ENCODE measurements at regions not wholly inside any gene's neighbourhood (a gene's known extent, or its start where the extent isn't known, plus 50 kb on each side); places are given as distances from the start of the nearest gene placed in this dataset.
"Not testable (repeated sequence)": the region's sequence is repeated elsewhere in the genome, so short reads cannot be mapped to it uniquely, and the experiment has no call there.

DNA sequence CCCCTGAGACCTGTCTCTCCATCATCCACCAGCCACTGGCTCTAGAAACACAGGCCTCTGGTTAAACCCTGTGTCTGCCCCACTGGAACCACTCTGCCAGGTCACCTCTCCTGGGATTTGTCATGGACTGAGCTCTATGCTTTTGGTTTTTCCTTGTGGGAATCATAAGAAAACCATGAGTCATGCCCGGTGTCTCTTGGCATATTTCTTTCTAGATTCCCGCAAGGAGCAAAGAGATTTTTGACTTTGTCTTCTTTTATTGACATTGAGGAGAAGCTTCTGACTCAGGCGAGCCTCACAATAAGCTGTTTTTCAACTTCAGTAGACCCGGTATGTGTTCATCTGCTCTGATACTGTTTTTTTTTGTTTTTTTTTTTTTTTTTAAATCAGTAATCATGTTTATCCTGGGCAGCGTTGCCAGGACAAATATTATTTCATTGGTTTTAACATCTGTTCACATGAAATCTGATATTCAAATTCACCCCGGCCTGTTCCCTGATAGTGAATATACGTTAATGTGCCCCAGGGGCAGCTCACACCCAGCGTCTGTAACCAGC is 207.1 kb downstream of the ACKR3 start:
- intact Hi-C loops (cut with DNase I, micrococcal nuclease) = no loop called here
- DNase-seq = no peak
- no peak for ATAC-seq

DNA sequence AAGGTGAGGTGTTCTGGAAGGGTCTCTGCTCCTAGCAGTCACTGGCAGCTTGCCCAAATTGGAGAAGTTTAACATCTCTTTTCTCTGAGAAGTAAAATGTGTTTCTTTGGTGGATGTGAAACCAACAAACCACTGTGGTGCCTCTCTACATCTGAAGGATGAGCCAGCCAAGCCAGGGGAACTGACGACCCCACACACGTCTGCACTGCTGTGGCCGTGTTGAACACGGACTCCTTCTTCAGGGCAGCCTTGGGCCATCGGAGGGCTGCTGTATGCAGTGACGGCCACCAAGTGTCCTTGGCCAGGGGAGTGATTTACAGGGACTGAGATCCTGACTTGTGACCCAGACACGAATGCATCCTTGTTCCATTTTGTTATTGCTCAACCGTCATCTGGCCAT is 207.8 kb downstream of the ACKR3 start:
- DNase-seq (no peak), ATAC-seq (no peak)
- intact Hi-C loops (cut with DNase I, micrococcal nuclease) = no loop called here

DNA sequence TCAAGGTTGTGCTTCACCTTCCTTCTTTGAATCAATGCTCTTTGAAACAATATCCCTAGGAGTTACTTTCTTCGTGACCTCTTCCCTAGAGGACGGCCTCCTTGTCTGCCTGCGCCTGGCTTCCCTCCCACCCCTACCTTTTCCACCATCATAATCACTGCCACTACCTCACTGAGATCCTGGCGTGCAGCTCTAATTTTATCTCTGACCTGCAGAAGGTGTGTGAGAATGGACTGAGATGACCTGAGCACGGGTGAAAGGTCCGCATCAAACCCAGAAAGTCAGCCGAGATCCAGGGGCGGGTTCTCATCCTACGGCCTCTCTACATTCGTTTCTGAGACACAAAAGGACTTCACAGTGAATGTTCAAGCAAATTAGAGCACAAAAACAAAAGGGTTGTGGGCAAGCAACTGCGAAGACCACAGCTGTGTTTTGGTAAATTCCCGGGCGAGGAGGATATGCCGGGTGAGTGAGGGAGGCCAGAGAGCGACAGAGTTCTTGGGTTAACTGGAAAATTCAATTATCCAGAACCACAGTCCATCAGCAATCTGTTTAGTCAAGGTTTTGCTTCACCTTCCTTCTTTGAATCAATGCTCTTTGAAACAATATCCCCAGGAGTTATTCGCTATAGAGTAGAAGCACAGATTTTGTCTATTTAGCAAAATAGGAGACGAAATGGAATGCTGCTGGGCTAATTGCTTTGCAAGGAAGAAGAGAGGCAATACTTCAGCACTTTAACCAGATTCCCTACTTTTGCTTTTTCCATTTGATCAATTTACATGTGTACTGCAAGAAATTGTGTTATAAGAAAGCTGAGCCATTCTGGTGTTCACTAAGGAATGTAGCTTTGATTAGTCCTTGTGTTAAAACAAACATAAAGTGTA is 212.6 kb downstream of the ACKR3 start:
- no peak for DNase-seq
- no peak for ATAC-seq
- intact Hi-C loops (cut with DNase I, micrococcal nuclease) = no loop called here

DNA sequence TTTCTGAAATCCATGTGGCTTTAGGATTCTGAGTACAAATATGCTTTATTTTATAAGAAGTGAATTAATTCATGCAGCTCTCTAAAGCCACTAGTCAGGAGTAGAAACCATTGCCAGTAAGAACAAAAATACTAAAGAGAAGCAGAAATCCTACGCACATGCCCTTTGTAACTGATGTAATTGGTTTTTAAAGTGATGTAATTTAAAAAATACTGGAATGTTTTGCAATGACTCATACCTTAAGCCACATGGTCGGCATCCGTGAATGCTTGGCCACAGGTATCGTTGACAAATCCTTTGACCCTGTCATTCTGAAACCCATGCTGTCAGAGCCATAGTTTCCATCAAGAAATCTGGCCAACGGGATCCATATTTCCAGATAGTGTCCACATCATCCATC is 213.3 kb downstream of the ACKR3 start:
- ATAC-seq = no peak
- intact Hi-C loops (cut with DNase I, micrococcal nuclease) = no loop called here
- no peak for DNase-seq

DNA sequence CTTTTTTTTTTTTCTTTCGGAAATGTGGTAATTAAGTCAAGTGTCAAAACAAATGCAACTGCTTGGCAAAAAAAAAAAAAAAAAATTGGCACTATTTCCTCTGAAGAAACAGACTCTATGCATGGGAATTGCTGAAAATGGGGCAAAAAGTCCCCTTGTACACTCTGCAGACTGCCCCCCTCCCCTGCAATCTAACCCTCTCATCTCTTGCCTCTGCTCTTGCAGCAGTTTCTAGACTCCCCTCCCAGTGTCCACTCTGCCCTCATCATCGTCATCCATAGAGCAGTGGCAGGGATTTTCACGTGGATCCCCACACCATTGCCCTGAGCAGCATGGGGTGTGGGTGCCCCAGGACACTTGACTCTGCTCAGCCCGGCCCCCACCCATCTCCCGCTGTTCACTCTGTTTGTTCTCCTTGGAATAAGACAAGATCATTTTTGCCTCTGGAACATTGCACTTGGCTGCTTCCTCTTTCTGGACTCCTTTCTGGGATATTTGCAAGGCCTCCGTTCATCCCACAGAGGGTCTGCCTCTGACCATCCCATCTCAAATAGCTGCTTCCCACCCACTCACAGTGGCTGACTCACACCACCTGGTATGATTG is 213.9 kb downstream of the ACKR3 start:
- no peak for ATAC-seq
- DNase-seq = no peak
- intact Hi-C loops (cut with DNase I, micrococcal nuclease) = no loop called here

DNA sequence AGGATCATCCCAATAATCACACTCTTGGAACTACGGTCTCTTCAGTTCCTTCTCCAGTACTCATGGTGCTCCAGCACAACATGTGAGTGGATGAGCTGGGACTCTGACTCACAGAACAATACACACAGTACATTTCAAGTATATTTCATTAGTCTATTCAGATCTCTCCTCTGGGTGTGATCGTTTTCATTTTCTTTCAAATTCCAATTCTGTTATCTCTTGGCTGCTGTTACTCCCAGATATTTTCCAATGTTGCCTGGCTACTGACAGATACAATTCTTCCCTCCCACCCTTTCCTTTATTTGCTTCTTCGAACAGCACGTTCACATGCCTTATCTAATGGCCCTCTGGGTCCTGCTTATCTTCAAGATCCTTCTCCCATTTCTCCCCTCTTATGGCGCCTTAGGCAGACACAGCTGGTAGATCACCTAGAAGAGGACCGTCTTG is 216.0 kb downstream of the ACKR3 start:
- intact Hi-C loops (cut with DNase I, micrococcal nuclease) = no loop called here
- DNase-seq (no peak), ATAC-seq (no peak)

DNA sequence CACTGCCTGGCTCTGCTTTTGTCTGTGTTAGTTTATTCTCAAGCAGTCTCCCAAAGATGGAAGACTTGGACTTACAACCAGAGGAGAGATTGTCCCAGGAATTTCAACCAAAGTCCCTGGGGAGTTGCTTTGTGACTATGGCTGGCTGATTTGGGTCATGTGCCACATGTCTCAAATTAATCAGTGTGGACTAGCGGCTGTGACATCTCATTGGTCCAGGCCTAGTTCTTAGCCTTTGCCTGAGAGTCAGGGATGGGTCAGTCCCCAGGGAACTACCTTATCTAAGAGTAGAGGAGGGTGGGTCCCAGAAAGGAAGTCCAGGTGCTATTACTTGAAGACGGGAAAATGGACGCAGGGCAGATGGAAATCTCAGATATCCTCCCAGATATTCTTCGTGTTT is 217.1 kb downstream of the ACKR3 start:
- intact Hi-C loops (cut with DNase I, micrococcal nuclease) = no loop called here
- no peak for DNase-seq
- no peak for ATAC-seq

DNA sequence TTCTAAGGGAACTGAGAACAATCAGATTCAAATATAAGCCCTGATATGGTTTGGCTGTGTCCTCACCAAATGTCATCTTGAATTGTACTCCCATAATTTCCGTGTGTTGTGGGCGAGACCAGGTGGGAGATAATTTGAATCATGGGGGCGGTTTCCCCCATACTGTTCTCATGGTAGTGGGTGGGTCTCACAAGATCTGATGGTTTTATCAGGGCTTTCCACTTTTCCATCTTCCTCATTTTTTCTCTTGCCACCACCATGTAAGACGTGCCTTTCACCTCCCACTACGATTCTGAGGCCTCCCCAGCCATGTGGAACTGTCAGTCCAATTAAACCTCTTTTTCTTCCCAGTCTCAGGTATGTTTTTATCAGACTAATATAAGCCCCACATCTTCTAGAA is 217.8 kb downstream of the ACKR3 start:
- intact Hi-C loops (cut with DNase I, micrococcal nuclease); ATAC-seq; DNase-seq: not testable (repeated sequence)

DNA sequence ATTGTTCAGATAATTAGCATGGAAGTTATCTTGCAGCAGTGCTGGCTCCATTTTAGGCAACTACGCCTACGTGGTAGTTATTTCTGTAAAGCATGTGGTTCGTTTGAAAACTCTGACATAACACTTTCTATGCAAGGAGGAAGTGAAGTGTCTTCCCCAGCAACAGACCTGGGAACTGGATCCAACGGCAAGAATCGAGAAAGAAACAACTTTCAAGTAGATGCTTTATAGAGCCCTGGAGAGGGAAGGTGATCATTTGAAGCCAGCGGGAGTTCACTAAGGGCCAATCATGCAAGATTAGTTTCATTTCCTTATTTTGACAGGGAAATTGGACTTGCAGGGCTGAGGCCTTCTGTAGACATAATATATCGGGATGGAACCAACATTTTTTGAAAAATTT is 218.3 kb downstream of the ACKR3 start:
- intact Hi-C loops (cut with DNase I, micrococcal nuclease) = no loop called here
- DNase-seq (no peak), ATAC-seq (no peak)

DNA sequence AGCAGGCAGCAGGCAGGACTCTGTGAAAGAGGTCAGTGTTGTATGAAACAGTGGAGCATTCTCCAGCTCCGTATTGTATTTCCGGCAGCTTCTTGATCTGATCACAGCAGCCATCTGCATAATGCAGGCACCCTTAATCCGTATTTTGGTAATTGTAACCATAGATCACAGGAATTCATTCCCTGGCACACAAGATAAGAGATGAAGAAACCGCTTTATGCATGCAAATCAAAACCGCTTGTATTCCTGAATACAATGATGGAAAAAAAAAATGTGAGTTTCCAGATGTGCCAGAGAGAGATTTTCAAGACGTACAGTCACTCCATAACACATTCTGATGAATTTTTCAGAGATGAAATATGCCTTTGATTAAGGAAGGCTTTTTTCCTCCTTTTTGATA is 221.3 kb downstream of the ACKR3 start:
- ATAC-seq = no peak
- intact Hi-C loops (cut with DNase I, micrococcal nuclease) = no loop called here

DNA sequence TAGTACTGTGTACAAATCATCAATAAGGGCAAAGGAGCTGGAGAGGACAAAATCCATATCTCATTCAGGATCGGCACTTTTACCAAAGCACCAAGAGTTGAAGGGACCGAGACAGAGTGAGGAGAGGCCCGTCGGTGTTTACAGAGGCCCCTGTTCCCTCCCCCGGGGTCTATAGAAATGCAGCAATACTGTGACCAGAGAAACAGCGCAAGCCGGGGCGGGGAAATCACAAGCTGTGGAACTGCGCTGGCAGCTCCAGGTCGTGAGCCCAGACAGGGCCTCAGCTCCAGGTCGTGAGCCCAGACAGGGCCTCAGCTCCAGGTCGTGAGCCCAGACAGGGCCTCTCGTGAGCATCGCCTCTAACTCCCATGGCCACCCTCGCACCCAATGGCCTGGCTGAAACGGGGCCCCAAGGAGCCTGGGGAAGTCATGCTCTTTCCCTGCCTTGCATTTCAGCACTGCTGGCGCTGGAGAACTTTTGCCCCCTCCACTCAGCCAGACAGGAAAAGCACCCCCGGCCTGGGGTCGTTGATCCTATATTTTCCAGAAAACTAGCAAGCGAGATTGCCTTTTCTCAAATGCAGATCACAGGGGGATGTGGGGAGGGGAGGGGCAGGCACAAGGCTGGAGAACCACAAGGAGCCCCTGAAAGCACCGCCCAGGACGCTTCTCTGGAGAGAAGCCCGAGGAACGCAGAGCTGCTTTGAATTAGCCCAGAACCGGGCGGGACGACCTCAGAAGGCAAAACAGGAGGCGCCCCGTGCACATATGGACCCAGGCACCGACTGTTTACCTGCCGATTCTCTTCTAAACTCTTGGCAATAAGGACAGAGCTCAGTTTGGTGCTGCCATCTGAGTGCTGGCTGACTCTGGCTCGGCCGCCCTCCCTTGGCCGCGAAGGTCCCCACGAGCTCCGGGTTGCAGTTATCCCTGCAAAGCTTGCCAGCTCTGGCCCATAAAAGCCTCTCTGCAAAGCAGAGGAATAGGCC is 223.7 kb downstream of the ACKR3 start:
- intact Hi-C loops (cut with DNase I, micrococcal nuclease) = no loop called here
- DNase-seq (no peak), ATAC-seq (no peak)

More for the DNA sequence above, 221.3 kb downstream of the ACKR3 start:
- no peak for DNase-seq

DNA sequence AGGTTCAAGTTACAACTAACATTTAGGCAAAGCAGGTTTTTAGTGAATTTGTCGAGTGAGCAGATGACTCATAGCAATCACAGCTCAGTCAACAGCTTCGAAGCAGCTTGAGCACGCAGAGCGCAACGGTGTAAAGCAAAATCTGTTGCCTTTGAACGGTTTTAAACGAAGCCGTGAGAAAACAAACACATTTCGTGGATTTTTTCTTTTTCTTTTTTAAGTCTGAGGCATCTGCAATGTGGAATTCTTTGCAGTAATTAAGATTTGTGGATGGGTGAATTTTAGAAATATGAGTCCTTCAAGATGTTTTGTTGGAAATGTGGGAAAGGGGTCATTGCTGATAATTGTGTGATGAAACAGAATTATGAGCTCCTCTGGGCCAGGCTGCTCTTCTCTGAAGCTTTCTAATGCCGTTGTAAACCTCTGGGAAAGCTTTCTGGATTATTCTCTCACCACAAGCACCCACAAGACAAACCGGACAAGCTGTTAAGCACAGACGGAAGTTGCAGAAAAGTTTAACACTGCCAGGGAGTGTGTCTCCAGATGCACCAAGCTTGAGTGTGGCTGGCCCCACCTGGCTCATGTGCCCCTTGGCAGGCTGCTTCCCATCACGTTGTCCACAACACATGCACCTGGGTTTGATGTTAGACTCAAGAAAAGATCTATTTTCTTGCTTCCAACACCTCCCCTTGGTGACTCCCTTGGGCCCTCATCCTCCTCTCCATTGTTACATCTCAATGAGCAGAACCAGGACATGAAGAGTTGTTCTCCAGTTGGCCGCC is 224.7 kb downstream of the ACKR3 start:
- intact Hi-C loops (cut with DNase I, micrococcal nuclease) = no loop called here
- ATAC-seq = no peak
- no peak for DNase-seq

DNA sequence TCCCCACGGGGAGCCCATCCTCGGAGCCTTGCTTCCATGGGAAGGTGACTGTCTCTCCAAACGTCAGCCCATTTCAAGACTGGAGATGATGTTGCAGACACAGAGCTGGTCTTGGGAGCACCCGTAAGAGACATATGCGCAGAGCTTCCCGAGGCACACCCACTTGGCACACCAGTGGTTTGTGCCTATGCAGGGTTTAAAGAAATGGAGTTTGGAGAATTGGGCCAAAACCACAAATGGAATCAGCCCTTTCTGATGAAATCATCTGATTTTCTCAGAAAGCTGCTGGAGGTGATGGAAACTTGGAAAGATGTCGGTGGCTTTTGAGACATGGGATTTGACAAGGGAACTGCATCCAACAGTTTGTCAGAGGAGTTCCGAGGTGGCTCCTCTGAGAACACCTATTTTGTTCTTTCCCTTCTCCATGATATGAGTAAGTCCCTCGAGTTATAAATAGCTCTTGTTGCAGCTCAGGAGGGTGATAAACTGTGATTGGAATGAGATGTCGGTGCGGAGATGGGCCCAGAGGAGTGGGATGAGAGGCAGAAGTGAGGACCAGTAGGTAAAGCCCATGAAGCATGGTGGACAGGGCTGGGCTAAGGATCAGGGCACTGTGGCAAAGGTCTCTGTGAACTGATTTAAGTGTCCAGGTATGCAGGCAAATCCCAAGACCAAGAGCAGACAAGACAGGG is 225.7 kb downstream of the ACKR3 start:
- intact Hi-C loops (cut with DNase I, micrococcal nuclease) = no loop called here
- ATAC-seq (no peak), DNase-seq (no peak)

DNA sequence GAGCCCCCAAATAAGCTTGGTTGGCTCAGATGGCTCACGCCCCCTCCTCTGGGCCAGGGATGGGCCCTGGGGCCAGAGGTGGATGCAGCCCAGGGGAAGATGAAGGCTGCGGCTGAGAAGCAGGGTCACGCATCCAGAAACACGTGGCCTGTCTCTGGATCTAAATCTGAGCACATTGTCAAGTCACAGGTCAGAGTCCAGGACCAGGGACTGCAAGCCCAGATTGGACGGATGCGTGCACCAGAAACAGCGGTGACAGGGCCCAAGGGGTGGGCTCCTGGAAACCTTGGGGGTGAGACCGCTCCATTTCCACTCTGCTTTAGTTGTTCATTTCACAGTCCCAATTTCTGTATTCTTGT is 226.2 kb downstream of the ACKR3 start:
- no peak for ATAC-seq
- no peak for DNase-seq
- intact Hi-C loops (cut with DNase I, micrococcal nuclease) = no loop called here

DNA sequence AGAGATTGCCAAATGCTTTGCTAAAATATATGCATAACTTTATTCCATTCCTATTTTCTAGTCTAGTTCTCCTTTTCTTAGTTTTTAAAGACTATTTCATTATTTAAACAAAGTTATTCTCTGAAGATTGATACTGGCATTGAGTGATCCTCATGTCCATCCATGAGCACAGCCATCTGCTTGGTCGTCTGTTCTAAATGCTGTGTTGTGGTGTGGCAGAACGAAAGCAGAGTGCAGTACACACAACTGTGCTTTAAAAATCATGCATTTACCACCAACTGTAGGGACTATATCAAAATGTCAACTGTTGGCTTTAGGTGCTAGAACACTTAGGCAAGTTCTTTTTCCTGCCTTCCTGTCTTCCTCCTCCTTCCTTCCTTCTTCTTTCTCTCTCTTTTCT is 226.6 kb downstream of the ACKR3 start:
- no peak for DNase-seq
- intact Hi-C loops (cut with DNase I, micrococcal nuclease) = no loop called here
- ATAC-seq = no peak

DNA sequence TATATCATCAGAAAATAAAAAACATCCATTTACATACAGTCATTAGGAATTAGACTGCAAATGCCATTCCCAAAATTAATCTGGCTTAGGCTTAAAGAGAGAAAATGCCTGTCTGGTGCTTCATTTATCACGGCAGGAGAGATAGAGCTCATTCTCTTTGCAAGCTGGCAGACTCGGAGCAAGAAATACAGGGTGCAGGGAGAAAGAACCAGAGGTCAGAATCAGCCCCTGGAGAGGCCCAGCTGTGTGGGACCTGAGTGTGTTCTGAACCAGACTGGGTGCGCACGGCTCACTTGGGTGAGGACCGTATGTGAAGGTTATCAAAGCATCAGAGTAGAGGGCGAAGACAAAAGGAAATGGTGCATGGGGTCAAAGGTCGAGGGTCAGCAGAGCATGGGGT is 227.8 kb downstream of the ACKR3 start:
- DNase-seq = no peak
- intact Hi-C loops (cut with DNase I, micrococcal nuclease) = no loop called here
- no peak for ATAC-seq

DNA sequence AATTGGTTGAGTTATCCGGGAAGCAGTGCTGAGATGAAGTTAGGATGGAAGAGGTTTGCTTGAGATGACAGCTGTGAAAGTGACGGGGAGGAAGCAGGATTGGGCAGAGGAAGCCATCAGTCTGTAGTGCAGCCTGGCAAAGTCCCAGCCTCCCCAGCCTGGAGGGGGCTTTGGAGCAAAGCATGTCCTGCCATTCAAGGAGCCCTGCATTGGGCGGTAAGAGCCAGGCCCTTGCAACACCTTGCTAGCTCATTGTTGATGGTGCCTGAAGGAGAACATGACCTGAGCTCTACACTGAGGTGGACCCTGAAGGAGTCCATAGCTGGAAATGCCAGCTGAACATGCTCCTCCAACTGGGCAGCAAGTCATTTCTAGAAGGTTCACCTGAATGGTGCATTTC is 228.9 kb downstream of the ACKR3 start:
- ATAC-seq (no peak), DNase-seq (no peak)
- intact Hi-C loops (cut with DNase I, micrococcal nuclease) = no loop called here

DNA sequence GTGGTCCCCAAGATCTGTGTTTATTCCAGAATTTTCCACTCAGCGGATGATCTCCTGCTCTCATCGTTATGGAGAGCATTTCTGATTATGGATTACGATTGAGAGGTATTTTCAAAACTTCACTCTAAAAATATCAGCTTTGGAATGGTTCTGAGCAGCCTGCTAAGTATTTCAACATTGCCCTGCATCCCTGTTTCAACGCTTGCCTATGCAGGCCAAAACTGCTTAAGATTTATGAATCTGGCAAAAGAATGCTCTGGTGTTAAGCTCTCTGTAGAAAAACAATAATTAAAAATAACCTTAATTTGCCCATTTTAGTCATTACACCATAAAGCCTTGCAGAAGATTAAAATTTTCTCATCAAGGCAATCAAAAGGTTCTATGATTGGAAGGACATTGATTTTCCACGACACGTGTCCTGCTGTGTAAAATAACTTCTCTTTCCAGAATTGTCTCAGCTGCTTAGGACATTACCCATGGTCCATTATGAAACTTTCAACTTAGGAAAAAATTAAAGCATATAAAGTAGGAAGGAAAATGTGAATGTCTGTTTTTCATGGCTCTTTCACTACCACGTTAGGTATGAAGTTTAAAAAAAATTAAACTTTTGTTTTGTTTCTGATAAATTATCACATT is 229.9 kb downstream of the ACKR3 start:
- ATAC-seq (no peak), DNase-seq (no peak)
- intact Hi-C loops (cut with DNase I, micrococcal nuclease) = no loop called here
